GM12878 (cell line): ENCODE measurements at regions not wholly inside any gene's neighbourhood (a gene's known extent, or its start where the extent isn't known, plus 50 kb on each side); places are given as distances from the start of the nearest gene placed in this dataset.
"Not testable (repeated sequence)": the region's sequence is repeated elsewhere in the genome, so short reads cannot be mapped to it uniquely, and the experiment has no call there.

Experiments
- ATAC-seq: fragments of 200-7000 bp; cut with Tn5 transposase; 3 replicates; pipeline ENCODE4 v1.9.1; 2020; ENCODE audit warnings: mild to moderate bottlenecking, moderate library complexity
- BruUV-seq: library from RNA; stranded (reverse); fragments of 400-500 nt; replicated peaks from 2 replicates; lab custom pipeline; 2021; lab: Mats Ljungman, UMichigan
- CTCF ChIA-PET: fragments of 300-600 bp; sonication (Branson Sonifier 250); formaldehyde crosslinking; extraction: SDS; loops from one replicate; lab custom pipeline; 2021; ENCODE audit warnings: inconsistent platforms; lab: Yijun Ruan, JAX
- POLR2A ChIA-PET: fragments of 350-600 bp; formaldehyde crosslinking; extraction: SDS; loops from one replicate; lab custom pipeline; 2021; ENCODE audit warnings: inconsistent platforms; lab: Charles Lee
- RAD21 ChIA-PET: fragments of 300-600 bp; sonication (Branson Sonifier 250); formaldehyde crosslinking; loops from one replicate; lab custom pipeline; 2023; ENCODE audit warnings: antibody characterized with exemption; ENCODE audit not compliant: unreplicated experiment; lab: Charles Lee
- SMC1A ChIA-PET: fragments of 300-600 bp; sonication (Branson Sonifier 250); formaldehyde crosslinking; loops from one replicate; lab custom pipeline; 2023; ENCODE audit not compliant: unreplicated experiment, uncharacterized antibody; lab: Charles Lee
- DNase-seq: peaks from one replicate; pipeline ENCODE4 v3.0.0-alpha.2; 2011; ENCODE audit warnings: low read depth, low spot score
- FAIRE-seq: peaks from 3 replicates; lab custom pipeline; 2011; peaks lifted over from hg19 to GRCh38; lab: Jason Lieb, UNC
- H2AFZ ChIP-seq: 2 replicates; pipeline ENCODE4 v1.6.0; 2011; ENCODE audit warnings: low read depth, low read length, control low read depth; ENCODE audit not compliant: control insufficient read depth
- H3K27ac ChIP-seq: 2 replicates; pipeline ENCODE4 v1.5.1; 2011; ENCODE audit warnings: control low read depth; ENCODE audit not compliant: control insufficient read depth, insufficient read depth
- H3K27me3 ChIP-seq, 2 experiments: replicated peaks in 1 of 2; 2 replicates each; pipeline versions ENCODE4 v1.6.0 to v1.6.1; 2011; ENCODE audit warnings: low read length in 1 of 2; ENCODE audit not compliant: control insufficient read depth in 2 of 2, insufficient read depth in 2 of 2
- H3K36me3 ChIP-seq, 2 experiments: 2 replicates each; pipeline ENCODE4 v1.5.1; 2011; ENCODE audit warnings: low read length in 1 of 2; ENCODE audit not compliant: control insufficient read depth in 2 of 2, insufficient read depth in 2 of 2
- H3K4me1 ChIP-seq: 2 replicates; pipeline ENCODE4 v1.6.1; 2011; ENCODE audit warnings: mild to moderate bottlenecking, low read length, moderate library complexity, mixed read lengths; ENCODE audit not compliant: control insufficient read depth, insufficient read depth
- H3K4me2 ChIP-seq: 2 replicates; pipeline ENCODE4 v1.6.0; 2011; ENCODE audit warnings: control low read depth; ENCODE audit not compliant: control insufficient read depth, insufficient read depth
- H3K4me3 ChIP-seq: fragments of 200-600 bp; sonication (generic); 2 replicates; pipeline ENCODE4 v1.5.1; 2016
- H3K79me2 ChIP-seq: 2 replicates; pipeline ENCODE4 v1.6.0; 2011; ENCODE audit warnings: low read length; ENCODE audit not compliant: control insufficient read depth, insufficient read depth
- H3K9ac ChIP-seq: 2 replicates; pipeline ENCODE4 v1.8.0; 2011; ENCODE audit warnings: low read length, control low read depth, mixed read lengths; ENCODE audit not compliant: control insufficient read depth, insufficient read depth
- H3K9me3 ChIP-seq: replicated peaks from 3 replicates; pipeline ENCODE4 v1.5.1; 2011; ENCODE audit warnings: mild to moderate bottlenecking, low read length; ENCODE audit not compliant: control insufficient read depth, insufficient read depth
- H4K20me1 ChIP-seq: 2 replicates; pipeline ENCODE4 v1.6.0; 2011; ENCODE audit not compliant: control insufficient read depth, insufficient read depth
- CHD1 ChIP-seq: IDR thresholded peaks from 2 replicates; pipeline ENCODE4 v1.6.1; 2012; ENCODE audit warnings: low read depth, low read length, improper control_type of control experiment
- NR2C1 ChIP-seq: fragments of 450-650 bp; IDR thresholded peaks from 2 replicates; pipeline ENCODE4 v1.6.1; 2017; ENCODE audit warnings: antibody characterized with exemption, mild to moderate bottlenecking, moderate library complexity
- RELA ChIP-seq: fragments of 450-650 bp; IDR thresholded peaks from 2 replicates; pipeline ENCODE4 v1.8.0; 2014; ENCODE audit warnings: borderline replicate concordance; ENCODE audit not compliant: partially characterized antibody
- ZZZ3 ChIP-seq: IDR thresholded peaks from 2 replicates; pipeline ENCODE4 v1.6.1; 2011; ENCODE audit warnings: low read depth; ENCODE audit not compliant: control insufficient read depth, insufficient read length
- WGBS: methylation state at CpG from one replicate; pipeline ENCODE4 v1.1.6; 2016; ENCODE audit warnings: low lambda C conversion rate; ENCODE audit not compliant: insufficient replicate concordance, insufficient coverage; ENCODE audit errors: missing lambda C conversion rate; 5-methylcytosine and 5-hydroxymethylcytosine counted together
- in situ Hi-C: fragments of 300-500 bp; cut with MboI; formaldehyde crosslinking; loops from 9 replicates; pipeline ENCODE4 v1.14.3; 2018; ENCODE audit warnings: mixed read lengths
- intact Hi-C: fragments of 100-400 bp; cut with micrococcal nuclease; formaldehyde crosslinking; loops from one replicate; pipeline ENCODE4 v1.14.2; 2022; ENCODE audit not compliant: unreplicated experiment
- TF ChIP-seq, protein P1 (sequence below): IDR thresholded peaks from 2 replicates; pipeline ENCODE4 v1.6.1; 2012; ENCODE audit warnings: low read depth, low read length, improper control_type of control experiment

GRCh38 chr6:134614606-134615485 is 296.9 kb upstream of the SGK1 start:
- BruUV-seq: no TSS peak
- Histone ChIP-seq H3K4me2 (no peak overlapping the region), H3K9ac (no peak overlapping the region), H2AFZ (no peak overlapping the region), H3K79me2 (no peaks in the 10 kb centered on the region), H3K4me3 (no peak overlapping the region), H3K4me1 (no peaks in the 10 kb centered on the region), H3K36me3 (no peaks in the 10 kb centered on the region), H3K9me3 (no peaks in the 10 kb centered on the region), H3K27me3 (no peaks in the 10 kb centered on the region), H3K27ac (no peak overlapping the region), H4K20me1 (no peaks in the 10 kb centered on the region)
- WGBS: 57% methylated on average over 5 of the region's 5 CpGs
- ChIA-PET SMC1A (interaction anchor here (0.9 to 1.6 kb wide), 2 partner anchors 21 to 441 kb away, joined by 4 to 5 read pairs; no protein-coding TSS in a partner anchor), CTCF (interaction anchor here (0.7 to 1.7 kb wide), 3 partner anchors 13 to 465 kb away, joined by 3 to 4 read pairs (median 4); no protein-coding TSS in a partner anchor), RAD21 (no interaction called here), POLR2A (no interaction called here)
- DNase-seq: no peak
- in situ Hi-C loops (no loop called here), intact Hi-C loops (no loop called here)
- TF ChIP-seq CHD1 (no peak), ZZZ3 (no peak), NR2C1 (no peak), RELA (no peak)
- TF ChIP-seq, protein P1, sequence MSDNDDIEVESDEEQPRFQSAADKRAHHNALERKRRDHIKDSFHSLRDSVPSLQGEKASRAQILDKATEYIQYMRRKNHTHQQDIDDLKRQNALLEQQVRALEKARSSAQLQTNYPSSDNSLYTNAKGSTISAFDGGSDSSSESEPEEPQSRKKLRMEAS: no peak
- no peak for ATAC-seq
- FAIRE-seq: no peak

DNA sequence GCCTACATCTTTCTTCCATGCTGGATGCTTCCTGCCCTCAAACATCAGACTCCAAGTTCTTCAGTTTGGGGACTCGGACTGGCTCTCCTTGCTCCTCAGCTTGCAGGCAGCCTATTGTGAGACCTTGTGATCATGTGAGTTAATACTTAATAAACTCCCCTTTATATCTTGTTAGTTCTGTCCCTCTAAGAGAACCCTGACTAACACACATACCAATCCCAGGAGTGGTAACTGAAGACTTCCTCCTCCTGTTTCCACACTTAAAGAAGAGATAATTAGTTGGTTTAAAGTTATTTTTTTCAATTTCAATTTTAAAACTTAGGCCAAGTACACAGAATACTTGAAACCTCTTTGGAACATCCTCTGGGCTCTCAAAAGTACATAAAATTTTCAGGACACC is 294.2 kb upstream of the SGK1 start:
- ATAC-seq, H3K27me3 ChIP-seq, H3K9ac ChIP-seq, POLR2A ChIA-PET, H2AFZ ChIP-seq, FAIRE-seq, in situ Hi-C loops, H3K4me2 ChIP-seq, H3K4me1 ChIP-seq, SMC1A ChIA-PET, H3K4me3 ChIP-seq, H3K27ac ChIP-seq, H3K79me2 ChIP-seq, H3K9me3 ChIP-seq, H4K20me1 ChIP-seq, DNase-seq, H3K36me3 ChIP-seq, RAD21 ChIA-PET, BruUV-seq, intact Hi-C loops: not testable (repeated sequence)
- CTCF ChIA-PET: interaction anchor here (1.5 kb wide), 1 partner anchor 16 kb away, joined by 3 read pairs; no protein-coding TSS in a partner anchor
- WGBS: 41% methylated on average over 1 of the region's 1 CpG
